Heart right ventricle (tissue), 16 donors: ENCODE measurements at regions not wholly inside any gene's neighbourhood (a gene's known extent, or its start where the extent isn't known, plus 50 kb on each side); places are given as distances from the start of the nearest gene placed in this dataset.

Experiments used
- ATAC-seq, 8 donors: fragments of 200-7000 bp; cut with Tn5 transposase; one replicate each; pipeline ENCODE4 v1.9.1; 2020; ENCODE audit warnings: mild to moderate bottlenecking in 8 of 8, moderate library complexity in 8 of 8, moderate number of reproducible peaks in 1 of 8
- DNase-seq, 2 donors: peaks; one replicate each; pipeline ENCODE4 v3.0.0-alpha.2; 2020
- H3K27ac ChIP-seq, 10 donors: fragments of 200-600 bp; sonication (generic) in 2 of 10; one replicate each; pipeline versions ENCODE4 v1.5.0 to v1.8.0; 2020 to 2022; ENCODE audit warnings: mild to moderate bottlenecking in 3 of 10
- H3K27me3 ChIP-seq, 7 donors: fragments of 200-600 bp; one replicate each; pipeline ENCODE4 v1.8.0; 2021 to 2022; ENCODE audit warnings: mild to moderate bottlenecking in 2 of 7
- H3K36me3 ChIP-seq, 9 donors: fragments of 200-600 bp; sonication (generic) in 1 of 9; one replicate each; pipeline versions ENCODE4 v1.5.0 to v1.8.0; 2020 to 2022; ENCODE audit warnings: mild to moderate bottlenecking in 2 of 9
- H3K4me1 ChIP-seq, 9 donors: fragments of 200-600 bp; sonication (generic) in 1 of 9; one replicate each; pipeline versions ENCODE4 v1.5.0 to v1.8.0; 2020 to 2022; ENCODE audit warnings: mild to moderate bottlenecking in 4 of 9
- H3K4me3 ChIP-seq, 10 donors: fragments of 200-600 bp; sonication (generic) in 2 of 10; one replicate each; pipeline versions ENCODE4 v1.5.0 to v1.8.0; 2020 to 2022; ENCODE audit warnings: mild to moderate bottlenecking in 7 of 10, moderate library complexity in 2 of 10
- H3K9me3 ChIP-seq, 11 donors: fragments of 200-600 bp in 10 of 11; sonication (generic) in 2 of 11; one replicate each; pipeline versions ENCODE4 v1.5.0 to v1.8.0; 2013 to 2022; ENCODE audit warnings: mild to moderate bottlenecking in 2 of 11, control low read depth in 1 of 11, moderate library complexity in 1 of 11
- CTCF ChIP-seq, 9 donors: fragments of 200-600 bp; sonication (generic) in 2 of 9; IDR thresholded peaks; one replicate each; pipeline versions ENCODE4 v1.5.0 to v1.8.0; 2021 to 2022; ENCODE audit warnings: antibody characterized with exemption in 9 of 9, mild to moderate bottlenecking in 5 of 9, moderate library complexity in 1 of 9
- WGBS, 2 donors: extraction: QIAGEN DNeasy Blood & Tissue Kit; methylation state at CpG; one replicate each; pipeline ENCODE4 v1.1.7; 2013; ENCODE audit warnings: inconsistent platforms in 1 of 2; 5-methylcytosine and 5-hydroxymethylcytosine counted together
- intact Hi-C, 10 donors: fragments of 100-400 bp; cut with DNase I; formaldehyde crosslinking; loops; one replicate each; pipeline versions ENCODE4 v1.11.1 to v1.14.2; 2022
- donor health status: Arrhythmogenic right ventricular cardiomyopathy.
- donor health status: ischemic (EF 13 %, LVEDD 7.1; RV severe dilation, severe dysfunction).
- donor health status: healthy with polysubstance abuse.
- donor health status: DM: no; HTN: yes; CAD: no.
- donor health status: DM: no; HTN: no; CAD: no.
- donor health status: ischemic (EF 25% LVEDD 6.9; RV normal size, moderate dysfunction).
- donor health status: ischemic (EF 25% LVEDD 5.7; RV mildly dilated, moderate dysfunction).
- donor health status: healthy.
- donor health status: DM: yes; HTN: yes; CAD: no.
- donor health status: Ischemic cardiomyopathy.
- donor health status: ischemic (EF 35%, LVEDD 5.7; RV mildly dilated, moderate dysfunction).
- donor health status: nonischemic (EF 11% LVEDD 7.7; RV severe dilation, severe dysfunction).
- donor health status: DM: yes; HTN: yes; CAD: no.
- donor health status: PGD.
- donor health status: ischemic (EF 29% LVEDD 5.4; RV normal size, mild dysfunction).
- donor health status: nonischemic (EF 23%, LVEDD 6.1; RV moderate dilation, normal function).

GRCh38 chr22:48923996-48924395 is 903.7 kb downstream of the BRD1 start:
- ATAC-seq (no peak), DNase-seq (no peak)
- WGBS, 2 donors, result 70 to 74% methylated on average over 9 of the region's 9 CpGs
- Histone ChIP-seq H3K4me1 (no peaks in the 10 kb centered on the region), H3K36me3 (no peaks in the 10 kb centered on the region), H3K9me3 (no peaks in the 10 kb centered on the region), H3K4me3 (no peak overlapping the region), H3K27ac (no peak overlapping the region), H3K27me3 (peaks cover 0 to 45% (median 15%) of the 10 kb centered on the region in 7 donors)
- intact Hi-C loops, result no loop called here
- TF ChIP-seq CTCF (IDR thresholded peaks at IDR 0.05), result no peak

- Histone ChIP-seq H3K27ac (no peak overlapping the region), H3K4me1 (no peaks in the 10 kb centered on the region), H3K9me3 (no peaks in the 10 kb centered on the region), H3K36me3 (no peaks in the 10 kb centered on the region), H3K4me3 (no peak overlapping the region), H3K27me3 (peaks cover 0 to 51% (median 21%) of the 10 kb centered on the region in 7 donors)
- no peak for TF ChIP-seq CTCF (IDR thresholded peaks at IDR 0.05)
- DNase-seq, result no peak
- no peak for ATAC-seq
- intact Hi-C loops, result no loop called here
- WGBS, 2 donors, result 86 to 87% methylated on average over 14 of the region's 14 CpGs
Measured at GRCh38 chr22:48923165-48923865, 904.4 kb downstream of the BRD1 start.

GRCh38 chr22:48921411-48921903 is 906.2 kb downstream of the BRD1 start:
- no peak for DNase-seq
- intact Hi-C loops, result no loop called here
- ATAC-seq, result no peak

GRCh38 chr22:48920776-48921241 is 906.9 kb downstream of the BRD1 start:
- H3K9me3 ChIP-seq, result no peaks in the 10 kb centered on the region
- H3K27me3 ChIP-seq, result peaks cover 3 to 53% (median 31%) of the 10 kb centered on the region in 7 donors
- DNase-seq, result no peak
- H3K4me3 ChIP-seq, result no peak overlapping the region
- intact Hi-C loops, result no loop called here
- no peak for TF ChIP-seq CTCF (IDR thresholded peaks at IDR 0.05)
- H3K36me3 ChIP-seq, result no peaks in the 10 kb centered on the region
- no peak for ATAC-seq
- H3K4me1 ChIP-seq, result no peaks in the 10 kb centered on the region
- H3K27ac ChIP-seq, result no peak overlapping the region
- WGBS, 2 donors, result 56 to 58% methylated on average over 13 of the region's 13 CpGs

More at GRCh38 chr22:48921411-48921903, 906.2 kb downstream of the BRD1 start:
- Histone ChIP-seq H3K4me1 (no peaks in the 10 kb centered on the region), H3K4me3 (no peak overlapping the region), H3K27ac (no peak overlapping the region), H3K9me3 (no peaks in the 10 kb centered on the region), H3K27me3 (peaks cover 0 to 52% (median 27%) of the 10 kb centered on the region in 7 donors), H3K36me3 (no peaks in the 10 kb centered on the region)
- no peak for TF ChIP-seq CTCF (IDR thresholded peaks at IDR 0.05)
- WGBS, 2 donors, result 83 to 88% methylated on average over 13 of the region's 13 CpGs
